HG03108 (cell line): ENCODE measurements at regions not wholly inside any gene's neighbourhood (a gene's known extent, or its start where the extent isn't known, plus 50 kb on each side); places are given as distances from the start of the nearest gene placed in this dataset.

Experiments used
- ATAC-seq: cut with Tn5 transposase; IDR thresholded peaks from one replicate; pipeline ENCODE4 v1.9.1; 2021; ENCODE audit warnings: moderate library complexity; ENCODE audit not compliant: unreplicated experiment

DNA sequence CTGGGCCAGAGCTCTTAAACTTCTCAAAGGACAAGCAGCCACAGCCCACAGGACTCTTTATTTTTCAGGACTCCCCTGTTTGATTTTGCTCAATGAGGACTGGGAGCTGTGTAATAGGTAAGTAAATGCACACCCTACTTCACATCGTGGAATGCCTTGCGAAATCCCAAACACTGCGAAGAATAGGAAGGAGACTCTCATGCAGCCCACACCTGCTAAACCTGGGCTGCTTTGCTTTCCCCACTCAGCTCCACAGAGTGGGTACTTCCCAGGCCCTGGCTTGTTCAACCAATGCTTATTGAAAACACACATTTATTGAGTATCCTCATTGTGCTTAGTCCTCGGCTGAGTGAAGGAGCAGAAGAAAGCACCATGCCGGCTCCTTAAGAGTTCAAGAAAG lies 103.3 kb upstream of the FSTL4 start:
- no peak for ATAC-seq

DNA sequence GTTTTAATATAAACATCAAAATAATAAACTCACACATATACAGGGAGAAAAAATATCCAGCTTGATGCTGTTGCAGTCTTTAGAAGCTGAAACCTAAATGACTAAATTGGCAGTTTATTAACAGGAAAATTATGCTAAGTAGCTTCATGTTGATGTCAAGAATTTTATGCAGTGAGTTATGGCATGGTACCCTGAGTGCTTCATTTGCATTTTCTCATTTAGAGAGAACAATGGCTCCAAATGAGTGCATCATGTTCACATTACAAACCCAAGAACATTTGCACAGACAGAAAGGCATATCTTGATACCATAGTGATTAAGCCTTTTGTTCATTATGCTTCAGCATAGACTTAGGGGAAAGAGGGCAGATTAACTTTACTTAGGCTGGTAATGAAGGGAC lies 102.9 kb upstream of the FSTL4 start:
- no peak for ATAC-seq

DNA sequence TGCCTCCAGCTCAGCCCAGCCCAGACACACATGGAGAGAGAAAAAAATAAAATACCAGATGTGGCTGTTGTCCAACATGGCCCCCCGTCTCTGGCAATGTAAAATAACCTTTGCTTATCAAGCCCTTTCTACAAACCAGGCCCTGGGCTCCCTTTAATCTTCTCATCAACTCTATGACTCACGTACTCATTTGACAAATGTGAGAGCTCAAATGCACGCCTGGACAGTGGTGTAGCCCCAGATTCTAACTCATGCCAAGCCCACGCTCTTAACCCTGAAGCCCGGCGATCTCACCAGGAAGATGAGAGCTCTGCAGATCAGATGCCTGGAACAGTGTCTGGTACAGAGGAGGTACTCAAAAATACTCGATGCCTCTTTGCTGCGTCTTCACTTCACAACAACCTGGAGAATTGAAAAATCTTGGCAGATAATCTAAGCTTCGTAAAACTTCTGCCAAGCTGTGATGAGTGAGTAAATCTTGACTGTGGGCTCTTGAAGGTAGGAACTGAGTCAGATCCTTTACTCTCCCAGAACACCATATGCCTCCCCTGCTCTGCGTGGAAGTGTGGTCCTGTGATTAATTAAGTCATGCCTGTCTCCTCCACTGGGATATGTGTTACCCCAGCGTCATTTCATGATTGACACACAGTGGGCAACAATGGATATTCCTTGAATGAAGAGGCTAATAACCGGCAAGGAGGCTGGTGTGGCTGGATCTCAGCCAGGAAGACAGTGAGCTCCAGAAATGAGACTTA lies 102.0 kb upstream of the FSTL4 start:
- no peak for ATAC-seq

DNA sequence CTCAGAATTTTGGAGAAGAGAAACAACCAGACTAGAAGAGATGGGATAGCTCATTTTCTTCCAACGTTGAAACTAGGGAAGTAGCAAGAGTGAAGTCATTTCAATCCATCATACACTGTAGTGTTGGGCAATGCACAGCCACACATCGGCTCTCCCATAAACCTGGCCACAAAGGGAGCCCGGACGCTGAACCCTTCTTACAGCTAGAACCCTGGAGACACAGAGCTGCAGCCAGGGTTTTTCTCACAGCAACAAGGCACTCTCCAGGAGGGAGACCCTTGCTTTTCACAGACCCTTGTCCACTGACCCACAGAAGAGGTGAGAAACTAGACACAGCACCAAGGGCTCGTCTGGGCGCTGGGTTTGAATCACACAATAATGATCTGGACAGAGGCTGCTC lies 101.4 kb upstream of the FSTL4 start:
- no peak for ATAC-seq

DNA sequence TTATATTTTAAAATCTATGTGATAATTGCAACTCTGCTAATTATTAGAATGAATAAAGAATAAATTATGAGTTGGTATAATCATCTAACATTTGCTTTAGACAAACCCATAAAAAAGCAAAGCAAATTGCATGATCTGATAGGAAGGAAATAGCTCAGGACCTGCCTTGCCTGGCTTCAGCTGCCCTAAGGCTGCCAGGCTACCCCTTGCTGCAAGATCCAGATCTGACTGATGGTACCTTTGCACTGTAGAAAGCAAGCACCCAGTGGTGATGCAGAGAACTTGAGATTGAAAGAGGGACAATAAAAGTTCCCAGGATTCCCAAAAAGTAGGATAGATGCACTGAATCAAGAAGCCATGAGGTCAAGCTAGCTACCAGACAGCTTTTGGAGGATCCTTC lies 100.9 kb upstream of the FSTL4 start:
- no peak for ATAC-seq

DNA sequence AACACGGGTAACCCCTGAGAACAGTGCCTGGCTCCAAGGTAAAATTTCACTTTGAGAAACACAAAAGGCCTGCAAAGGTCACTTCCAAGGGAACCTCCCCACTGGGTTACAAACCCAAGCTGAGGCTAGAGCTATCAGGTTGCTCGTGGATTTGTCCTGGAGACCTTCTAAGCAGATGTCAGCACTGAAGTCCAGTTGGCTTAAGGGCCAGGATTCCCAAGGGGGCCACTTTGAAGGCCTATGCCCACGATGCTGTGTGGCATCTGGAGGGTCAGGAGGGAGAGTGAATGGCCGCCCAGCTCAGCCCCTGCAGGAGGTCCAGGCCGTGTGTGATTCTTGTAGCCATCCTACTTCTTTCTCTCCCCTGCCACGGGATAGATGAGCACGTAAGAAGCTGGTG lies 100.2 kb upstream of the FSTL4 start:
- ATAC-seq, result no peak

DNA sequence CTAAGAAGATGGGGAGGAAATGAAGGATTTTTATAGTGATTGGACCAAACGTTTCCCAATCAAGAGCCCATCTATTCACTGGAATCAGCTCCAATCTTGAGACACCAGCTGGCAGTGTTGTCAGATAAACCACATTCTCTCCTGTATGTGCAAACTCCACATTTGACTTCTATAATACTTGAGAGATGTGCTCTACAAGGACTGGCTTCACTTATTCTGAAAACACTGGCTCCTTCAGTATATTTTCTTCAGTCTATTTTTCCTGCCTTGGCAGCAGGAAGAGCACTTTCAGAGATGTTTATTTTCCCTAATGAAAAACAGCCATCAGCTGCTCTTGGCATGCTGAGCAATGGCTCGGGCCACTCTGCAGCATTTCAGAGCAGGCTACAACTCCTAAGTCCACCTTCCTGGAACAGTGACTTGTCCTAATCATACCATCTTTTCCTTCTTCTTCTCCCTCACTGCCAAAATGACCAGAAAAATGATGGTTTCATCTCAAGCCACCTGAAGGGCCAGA lies 96.9 kb upstream of the FSTL4 start:
- no peak for ATAC-seq

DNA sequence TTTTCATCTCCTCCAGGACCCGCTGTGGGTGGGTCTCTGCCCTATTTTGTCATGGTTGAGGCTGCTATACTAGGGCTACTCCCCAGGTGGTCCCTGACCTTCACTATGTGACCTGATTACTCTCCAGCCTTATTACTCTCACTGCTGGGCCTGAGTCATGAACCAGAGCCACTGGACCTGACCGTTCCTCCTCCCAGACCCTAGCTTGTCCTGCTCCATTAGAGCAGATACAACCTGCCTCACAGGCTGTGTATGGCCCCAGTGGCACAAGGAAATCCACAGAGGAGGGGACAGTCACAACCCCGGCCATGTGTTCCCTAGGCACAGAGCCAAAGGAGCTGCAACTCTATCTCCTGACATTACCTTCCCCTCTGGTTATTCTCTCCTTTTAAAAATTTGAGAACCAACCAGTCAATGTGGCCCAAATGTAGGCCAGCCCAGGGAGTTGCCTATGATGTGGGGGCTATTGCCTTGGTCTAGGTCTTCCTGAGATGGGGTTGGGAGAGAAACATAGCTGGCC lies 96.0 kb upstream of the FSTL4 start:
- no peak for ATAC-seq

DNA sequence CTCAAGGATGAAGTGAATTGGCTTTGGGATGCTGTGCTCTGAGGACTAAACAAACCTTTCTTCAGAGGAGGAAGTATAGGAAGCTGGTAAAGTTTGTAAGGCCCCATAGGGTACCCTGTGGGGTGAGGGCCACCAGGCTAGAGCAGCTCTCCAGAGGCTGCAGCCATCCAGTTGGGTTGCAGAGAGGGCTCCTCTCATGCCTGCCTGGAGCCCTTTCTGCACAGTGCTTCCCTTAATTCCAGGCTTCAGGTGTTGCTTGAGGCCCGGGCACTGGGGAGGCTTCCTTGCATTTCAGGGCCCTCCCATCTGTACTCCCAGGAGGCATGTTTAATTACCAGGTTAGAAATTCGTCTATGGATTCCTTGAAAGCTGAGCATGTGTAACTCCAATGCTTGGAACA lies 95.3 kb upstream of the FSTL4 start:
- no peak for ATAC-seq

DNA sequence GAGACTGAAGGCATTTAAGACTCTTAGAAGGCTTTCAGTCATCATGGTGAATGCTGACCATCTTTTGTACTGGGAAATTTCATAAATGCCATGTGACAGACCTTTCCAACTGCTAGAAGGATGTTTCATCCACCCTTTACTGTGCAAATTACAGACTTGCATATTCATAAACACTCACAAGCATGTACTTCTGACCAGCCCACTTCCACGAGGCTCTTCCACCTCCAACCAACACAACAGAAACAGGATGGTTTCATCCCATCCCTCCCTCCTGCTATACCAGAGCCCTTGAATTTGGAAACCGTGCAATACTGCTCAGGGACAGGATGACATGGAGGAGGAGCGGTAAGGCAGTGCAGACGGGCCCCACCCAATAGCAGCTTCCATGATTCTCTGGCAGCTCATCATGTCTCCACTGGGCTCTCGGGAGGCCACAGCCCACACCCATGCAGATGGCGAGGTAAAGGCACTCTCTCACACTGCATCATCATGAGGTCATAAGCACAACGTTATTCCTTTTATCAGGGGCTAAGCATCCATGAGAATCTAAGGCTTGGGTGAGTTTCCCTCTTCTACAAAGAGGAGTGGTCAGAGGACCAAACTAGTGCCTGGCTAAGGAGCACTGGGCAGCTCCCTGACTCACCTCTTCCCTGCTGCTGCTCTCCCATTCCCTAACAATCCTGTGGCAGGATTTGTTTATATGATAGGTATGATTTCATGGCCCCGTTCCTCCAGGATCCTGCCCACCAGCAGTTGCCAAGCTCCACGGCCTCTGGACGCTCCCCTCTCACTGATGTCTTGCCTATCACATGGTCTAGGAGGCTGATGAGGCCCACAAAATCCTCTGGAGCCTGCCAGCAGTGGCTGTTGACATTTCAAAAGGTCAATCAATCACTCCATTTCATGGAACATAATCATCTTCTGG lies 94.4 kb upstream of the FSTL4 start:
- ATAC-seq, result no peak

DNA sequence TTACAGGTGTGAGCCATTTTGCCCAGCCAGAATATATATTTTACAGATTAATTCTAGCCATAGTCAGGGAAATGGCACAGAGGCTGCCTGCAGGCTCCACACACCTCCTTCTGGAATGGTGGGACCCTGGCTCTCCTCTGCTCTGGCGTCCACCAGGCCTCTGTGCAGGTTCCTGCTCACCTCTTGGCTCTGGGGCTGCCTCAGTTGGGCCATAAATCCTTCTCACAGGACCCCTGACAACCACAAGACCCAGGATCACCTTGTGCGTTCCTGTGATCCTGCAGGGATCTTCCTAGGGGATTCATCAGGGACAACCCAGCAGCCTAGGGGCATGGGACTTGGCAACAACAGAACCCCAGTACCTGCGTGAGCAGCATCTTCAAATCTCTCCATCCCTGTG lies 93.0 kb upstream of the FSTL4 start:
- no peak for ATAC-seq

DNA sequence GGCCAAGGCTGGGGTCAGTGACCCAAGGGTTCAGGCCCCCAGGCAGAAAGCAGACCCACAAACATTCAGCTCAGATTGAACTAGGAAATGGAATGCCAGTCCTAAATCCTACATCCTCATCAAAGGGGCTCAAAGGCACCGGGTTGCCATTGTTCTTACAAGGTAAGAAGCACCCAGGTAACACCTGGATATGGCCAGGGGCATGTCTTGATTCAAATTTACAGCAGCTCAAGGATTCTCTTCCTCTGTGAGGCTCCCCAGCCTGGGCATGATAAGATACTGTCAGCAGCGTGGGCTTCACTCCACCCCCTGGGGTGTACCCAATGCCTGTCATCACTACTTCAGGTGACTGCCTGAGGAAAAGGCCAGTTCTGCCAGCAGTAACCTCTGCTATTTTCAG lies 92.1 kb upstream of the FSTL4 start:
- ATAC-seq, result no peak

DNA sequence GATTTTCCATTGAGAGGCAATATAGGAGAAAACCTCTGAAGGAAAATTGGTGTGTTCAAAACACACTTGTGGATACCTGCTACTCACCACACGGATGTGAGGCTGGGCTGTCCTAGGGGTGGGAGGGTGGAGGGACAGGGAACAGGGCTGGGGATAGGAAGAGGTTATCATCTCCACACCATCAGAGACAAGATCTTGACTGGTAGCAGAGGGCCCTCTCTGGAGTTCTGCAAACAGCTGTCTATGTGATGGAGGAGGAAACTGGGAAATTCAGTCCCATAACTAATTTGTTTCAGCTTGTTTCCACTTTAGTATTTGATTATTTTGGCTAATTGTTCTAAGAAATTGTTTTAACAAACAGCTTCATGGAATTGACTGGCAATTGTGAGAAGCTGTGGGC lies 91.6 kb upstream of the FSTL4 start:
- ATAC-seq, result no peak

DNA sequence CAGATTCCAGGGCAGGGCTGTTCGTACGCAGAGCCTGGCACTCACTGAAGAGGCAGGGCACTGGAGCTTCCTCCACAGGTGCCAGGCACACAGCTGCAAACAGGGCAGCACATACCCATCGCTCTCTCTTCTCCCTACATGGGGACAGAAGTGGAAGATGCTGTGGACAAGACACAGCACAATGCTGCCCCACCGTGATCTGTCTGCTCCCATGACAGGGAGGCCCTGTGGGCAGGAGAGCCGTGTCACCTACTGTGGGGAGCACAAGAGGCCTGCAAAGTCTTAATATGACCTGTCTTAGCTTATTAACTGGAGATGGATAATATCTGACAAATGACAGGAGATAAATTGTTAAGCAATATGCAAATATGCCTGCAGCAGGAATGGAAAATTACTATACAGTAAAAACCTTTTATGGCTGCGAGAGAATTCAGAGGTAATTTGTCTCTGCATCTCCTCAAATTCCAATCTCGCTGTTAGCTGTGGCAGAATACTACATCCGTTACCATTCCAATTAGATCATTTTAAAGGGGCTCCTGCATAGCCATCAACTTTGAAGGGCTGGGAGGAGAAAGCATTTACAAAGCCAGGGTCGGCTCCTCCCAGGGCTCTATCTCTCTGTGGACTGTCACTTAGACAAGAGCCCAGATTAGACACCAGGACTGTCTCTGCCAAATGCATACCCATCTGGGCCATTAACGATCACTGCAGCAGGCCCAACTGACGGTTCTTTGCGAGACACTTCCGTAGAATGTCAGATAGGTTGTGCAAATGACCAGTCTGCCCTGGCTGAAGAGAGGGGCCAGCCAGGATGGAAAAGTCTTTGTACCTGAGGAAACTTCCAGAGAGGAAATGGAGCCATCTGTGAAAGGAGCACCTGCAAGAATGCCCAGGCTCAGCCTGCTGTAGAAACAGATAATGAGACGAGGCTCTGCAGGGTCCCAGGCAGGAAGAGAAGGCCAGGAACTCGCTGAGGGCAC lies 90.7 kb upstream of the FSTL4 start:
- ATAC-seq, result no peak

DNA sequence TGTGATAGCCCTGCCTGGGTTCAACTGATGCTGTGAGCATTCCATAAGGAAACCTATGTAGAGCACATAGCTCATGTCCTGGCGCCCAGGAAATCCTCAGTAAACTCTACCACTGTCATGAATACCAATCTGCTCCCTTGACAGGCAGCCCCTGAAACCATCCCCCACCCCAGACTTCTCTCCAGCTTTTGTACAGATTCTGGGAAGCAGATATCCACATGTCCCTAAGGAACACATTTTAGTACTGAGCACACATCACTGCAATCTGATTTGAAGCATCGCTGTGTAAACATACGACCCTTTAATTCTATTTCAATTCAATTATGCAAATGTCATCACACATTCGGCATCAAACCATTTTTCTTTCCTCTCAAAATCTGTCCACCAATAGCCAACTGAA lies 89.5 kb upstream of the FSTL4 start:
- no peak for ATAC-seq

DNA sequence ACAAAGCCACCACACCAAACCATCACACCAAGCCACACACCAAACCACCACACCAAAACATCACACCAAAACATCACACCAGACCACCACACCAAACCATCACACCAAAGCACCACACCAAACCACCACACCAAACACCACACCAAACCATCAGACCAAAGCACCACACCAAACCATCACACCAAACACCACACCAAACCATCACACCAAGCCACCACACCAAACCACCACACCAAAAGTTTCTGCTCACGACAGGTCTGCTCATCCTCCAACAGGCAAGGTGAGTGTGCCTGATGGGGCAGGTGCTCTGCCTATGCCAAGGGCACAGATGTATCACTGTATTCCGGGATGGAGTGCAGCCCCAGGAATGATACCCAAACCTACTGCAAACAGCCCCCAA lies 87.9 kb upstream of the FSTL4 start:
- ATAC-seq, result no peak

DNA sequence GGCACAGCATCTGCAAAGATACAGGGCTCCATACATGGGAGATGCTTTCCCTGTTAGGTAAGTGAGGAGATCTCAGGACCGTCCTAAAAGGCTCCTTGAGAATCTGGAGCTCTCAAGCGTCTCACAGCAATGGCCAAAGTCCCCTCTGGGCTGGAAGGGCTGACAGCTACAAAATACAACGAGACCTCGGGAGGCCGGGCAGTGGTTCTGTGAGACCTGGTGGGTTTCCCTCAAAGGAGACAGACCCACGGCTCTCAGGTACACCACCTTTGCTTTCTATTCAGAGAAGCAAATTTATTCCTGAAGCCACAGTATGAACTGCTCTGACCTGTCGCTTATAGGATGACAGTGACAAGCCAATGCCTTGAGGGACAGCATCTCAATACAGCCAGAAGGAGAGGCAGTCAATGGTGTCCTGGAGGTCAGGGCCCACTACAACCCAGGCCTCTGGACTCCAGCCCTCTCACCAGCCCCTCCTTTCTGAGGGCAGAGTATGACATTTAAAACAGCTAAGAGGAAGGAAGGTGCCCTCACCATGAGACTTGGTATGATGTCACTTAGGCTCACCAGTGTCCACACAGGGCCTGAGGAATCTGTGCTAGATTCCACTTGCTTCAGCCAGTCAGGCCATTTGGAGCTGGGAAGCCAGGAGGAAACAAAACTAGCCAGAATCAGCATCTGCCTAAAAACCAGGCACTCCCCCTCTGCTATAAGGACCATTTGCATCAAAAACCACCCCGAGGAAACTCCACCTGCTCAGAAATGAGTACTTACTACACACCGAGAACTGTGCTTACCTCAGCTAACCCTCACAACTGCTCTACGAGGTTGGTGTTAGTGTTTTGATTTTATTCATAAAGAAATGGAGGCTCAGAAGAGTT lies 86.5 kb upstream of the FSTL4 start:
- no peak for ATAC-seq

DNA sequence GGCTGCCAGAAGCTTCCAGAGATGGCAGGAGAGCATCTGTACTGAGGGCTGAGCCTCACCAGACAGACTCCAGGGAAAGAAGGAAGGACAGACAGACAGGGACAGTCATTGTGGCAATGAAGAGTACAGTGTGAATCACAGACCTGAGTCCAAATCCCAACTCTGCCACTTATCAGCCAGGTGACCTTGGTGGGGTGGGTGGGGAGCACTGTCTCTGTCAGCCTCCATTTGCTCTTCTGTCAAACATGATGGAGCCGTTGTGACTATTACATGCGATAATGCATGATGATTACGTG lies 85.9 kb upstream of the FSTL4 start:
- ATAC-seq, result no peak

DNA sequence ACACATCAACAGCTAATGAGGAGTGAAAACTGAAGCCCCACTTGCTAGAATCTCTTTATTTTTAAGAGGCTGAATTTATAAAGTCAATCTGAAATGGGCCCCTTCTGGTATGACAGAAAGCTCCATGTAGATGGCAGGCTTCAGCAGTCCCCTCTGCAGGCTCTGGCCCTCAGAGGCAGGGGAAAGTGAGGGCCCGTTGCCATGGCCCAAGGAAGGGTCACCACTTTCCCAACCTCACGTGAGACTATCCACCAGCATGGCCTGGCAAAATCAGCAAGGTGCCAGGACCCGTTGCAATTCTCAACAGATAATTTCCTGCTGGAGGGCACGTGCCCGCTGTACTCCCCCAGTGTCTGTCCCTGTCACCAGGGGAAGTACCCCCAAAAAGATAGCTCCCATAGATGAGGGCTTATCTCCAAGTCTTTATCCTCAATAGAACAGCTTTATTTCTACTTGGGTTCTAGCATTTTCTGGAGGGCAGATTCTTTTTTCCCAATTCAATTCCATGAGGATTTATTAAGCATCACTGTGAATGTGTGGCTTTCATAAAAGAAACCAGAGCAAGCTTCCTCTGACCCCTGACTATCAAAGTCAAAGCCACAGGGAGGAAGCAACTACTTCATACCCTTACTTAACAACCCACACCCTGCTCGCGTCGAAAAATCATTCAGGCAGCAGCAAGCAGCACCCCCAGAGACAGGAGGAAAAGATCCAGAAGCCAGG lies 85.4 kb upstream of the FSTL4 start:
- ATAC-seq, result no peak
